Esophagus muscularis mucosa (tissue), 4 donors: ENCODE measurements at regions not wholly inside any gene's neighbourhood (a gene's known extent, or its start where the extent isn't known, plus 50 kb on each side); places are given as distances from the start of the nearest gene placed in this dataset.

Experiments used
- DNase-seq: peaks from one replicate; pipeline ENCODE4 v3.0.0-alpha.2; 2017; ENCODE audit errors: extremely low spot score
- H3K27ac ChIP-seq, 4 donors: fragments of 200-600 bp; sonication (generic); replicated peaks in 1 of 4; 1 replicate in 3 of 4; 2 replicates in 1 of 4; pipeline ENCODE4 v1.5.1; 2016 to 2019; ENCODE audit warnings: mild to moderate bottlenecking in 1 of 4
- H3K27me3 ChIP-seq, 4 donors: fragments of 200-600 bp; sonication (generic); one replicate each; pipeline versions ENCODE4 v1.5.1 to v1.6.0; 2016 to 2019
- H3K36me3 ChIP-seq, 4 donors: fragments of 200-600 bp; sonication (generic); one replicate each; pipeline ENCODE4 v1.5.1; 2016 to 2019
- H3K4me1 ChIP-seq, 4 donors: fragments of 200-600 bp; sonication (generic); one replicate each; pipeline ENCODE4 v1.5.1; 2016 to 2019
- H3K4me3 ChIP-seq, 4 donors: fragments of 200-600 bp; sonication (generic); 1 replicate in 2 of 4; 2 replicates in 2 of 4; pipeline ENCODE4 v1.5.1; 2016 to 2019; ENCODE audit warnings: mild to moderate bottlenecking in 4 of 4, moderate library complexity in 1 of 4
- H3K9me3 ChIP-seq, 4 donors: fragments of 200-600 bp; sonication (generic); 1 replicate in 3 of 4; 2 replicates in 1 of 4; pipeline ENCODE4 v1.5.1; 2016 to 2019
- EP300 ChIP-seq: sonication (generic); formaldehyde crosslinking; IDR thresholded peaks from one replicate; pipeline ENCODE4 v1.6.1; 2017; ENCODE audit warnings: antibody characterized with exemption
- POLR2A ChIP-seq: fragments of 450-650 bp; IDR thresholded peaks from one replicate; pipeline ENCODE4 v1.6.1; 2017; ENCODE audit warnings: antibody characterized with exemption, moderate library complexity, mild to moderate bottlenecking, low read depth
- POLR2AphosphoS5 ChIP-seq, 2 donors: sonication (generic); formaldehyde crosslinking; IDR thresholded peaks; one replicate each; pipeline ENCODE4 v1.6.1; 2017; ENCODE audit warnings: antibody characterized with exemption in 2 of 2
- WGBS: methylation state at CpG from one replicate; pipeline ENCODE4 v1.1.5; 2018; 5-methylcytosine and 5-hydroxymethylcytosine counted together
- intact Hi-C: fragments of 100-400 bp; cut with DNase I; formaldehyde crosslinking; loops from one replicate; pipeline ENCODE4 v1.15.1; 2023
- TF ChIP-seq, protein P1 (sequence below), 3 experiments: fragments of 200-600 bp in 2 of 3; fragments of 450-650 bp in 1 of 3; sonication (generic) in 2 of 3; IDR thresholded peaks; one replicate each; pipeline ENCODE4 v1.5.1; 2017 to 2019; ENCODE audit warnings: antibody characterized with exemption in 3 of 3, mild to moderate bottlenecking in 2 of 3, moderate library complexity in 1 of 3

DNA sequence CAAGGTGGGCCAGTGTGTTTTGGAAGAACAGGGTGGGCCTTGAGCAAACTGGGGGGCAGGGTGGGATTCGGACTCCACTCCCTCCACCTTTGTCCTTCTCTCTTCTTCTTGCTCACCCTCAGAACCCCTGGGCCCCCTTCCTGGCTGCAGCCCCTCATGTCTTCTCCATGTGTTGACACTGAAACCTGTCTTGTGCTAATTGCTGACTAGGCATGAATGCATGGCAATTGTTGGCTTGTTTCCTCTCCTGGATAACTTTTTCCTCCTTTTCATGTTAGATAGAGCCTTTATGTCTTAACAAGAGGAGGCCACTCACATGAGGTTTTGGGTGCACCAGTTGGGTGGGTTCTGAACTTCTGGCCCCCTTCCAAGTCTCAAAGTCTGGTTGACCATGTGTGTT, 181.6 kb upstream of the MKI67 start:
- intact Hi-C loops = no loop called here
- no peaks in the 10 kb centered on the region for H3K4me1 ChIP-seq
- 83% methylated on average over 1 of the region's 1 CpG for WGBS
- H3K4me3 ChIP-seq = no peak overlapping the region
- peaks cover 0 to 45% (median 0%) of the 10 kb centered on the region in 4 donors for H3K27me3 ChIP-seq
- TF ChIP-seq EP300 (no peak), POLR2AphosphoS5 (IDR thresholded peaks at IDR 0.05) (no peak), POLR2A (no peak)
- TF ChIP-seq, protein P1, sequence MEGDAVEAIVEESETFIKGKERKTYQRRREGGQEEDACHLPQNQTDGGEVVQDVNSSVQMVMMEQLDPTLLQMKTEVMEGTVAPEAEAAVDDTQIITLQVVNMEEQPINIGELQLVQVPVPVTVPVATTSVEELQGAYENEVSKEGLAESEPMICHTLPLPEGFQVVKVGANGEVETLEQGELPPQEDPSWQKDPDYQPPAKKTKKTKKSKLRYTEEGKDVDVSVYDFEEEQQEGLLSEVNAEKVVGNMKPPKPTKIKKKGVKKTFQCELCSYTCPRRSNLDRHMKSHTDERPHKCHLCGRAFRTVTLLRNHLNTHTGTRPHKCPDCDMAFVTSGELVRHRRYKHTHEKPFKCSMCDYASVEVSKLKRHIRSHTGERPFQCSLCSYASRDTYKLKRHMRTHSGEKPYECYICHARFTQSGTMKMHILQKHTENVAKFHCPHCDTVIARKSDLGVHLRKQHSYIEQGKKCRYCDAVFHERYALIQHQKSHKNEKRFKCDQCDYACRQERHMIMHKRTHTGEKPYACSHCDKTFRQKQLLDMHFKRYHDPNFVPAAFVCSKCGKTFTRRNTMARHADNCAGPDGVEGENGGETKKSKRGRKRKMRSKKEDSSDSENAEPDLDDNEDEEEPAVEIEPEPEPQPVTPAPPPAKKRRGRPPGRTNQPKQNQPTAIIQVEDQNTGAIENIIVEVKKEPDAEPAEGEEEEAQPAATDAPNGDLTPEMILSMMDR (IDR thresholded peaks at IDR 0.05) = no peak
- no peaks in the 10 kb centered on the region for H3K36me3 ChIP-seq
- no peak for DNase-seq
- no peak overlapping the region for H3K27ac ChIP-seq
- H3K9me3 ChIP-seq = no peaks in the 10 kb centered on the region

- 68% methylated on average over 9 of the region's 9 CpGs for WGBS
- TF ChIP-seq EP300 = no peak
- no peak for TF ChIP-seq POLR2A
- TF ChIP-seq POLR2AphosphoS5 (IDR thresholded peaks at IDR 0.05) = no peak
- TF ChIP-seq, protein P1 (IDR thresholded peaks at IDR 0.05) = no peak
- Histone ChIP-seq H3K4me3 (no peak overlapping the region), H3K27me3 (peaks cover 0 to 30% (median 0%) of the 10 kb centered on the region in 4 donors), H3K36me3 (no peaks in the 10 kb centered on the region), H3K9me3 (no peaks in the 10 kb centered on the region), H3K27ac (no peak overlapping the region), H3K4me1 (no peaks in the 10 kb centered on the region)
- no peak for DNase-seq
- intact Hi-C loops = no loop called here
Measured at GRCh38 chr10:128310971-128311658, 184.9 kb upstream of the MKI67 start.

- intact Hi-C loops = no loop called here
- WGBS = 73% methylated on average over 5 of the region's 7 CpGs
- Histone ChIP-seq H3K9me3 (no peaks in the 10 kb centered on the region), H3K4me3 (no peak overlapping the region), H3K27ac (no peak overlapping the region), H3K36me3 (no peaks in the 10 kb centered on the region), H3K27me3 (peaks cover 0 to 22% (median 0%) of the 10 kb centered on the region in 4 donors), H3K4me1 (no peaks in the 10 kb centered on the region)
- no peak for DNase-seq
- TF ChIP-seq EP300 = no peak
- no peak for TF ChIP-seq POLR2A
- TF ChIP-seq POLR2AphosphoS5 (IDR thresholded peaks at IDR 0.05) = no peak
- TF ChIP-seq, protein P1 (IDR thresholded peaks at IDR 0.05) = no peak
Measured at GRCh38 chr10:128312250-128312649, 186.0 kb upstream of the MKI67 start.

DNA sequence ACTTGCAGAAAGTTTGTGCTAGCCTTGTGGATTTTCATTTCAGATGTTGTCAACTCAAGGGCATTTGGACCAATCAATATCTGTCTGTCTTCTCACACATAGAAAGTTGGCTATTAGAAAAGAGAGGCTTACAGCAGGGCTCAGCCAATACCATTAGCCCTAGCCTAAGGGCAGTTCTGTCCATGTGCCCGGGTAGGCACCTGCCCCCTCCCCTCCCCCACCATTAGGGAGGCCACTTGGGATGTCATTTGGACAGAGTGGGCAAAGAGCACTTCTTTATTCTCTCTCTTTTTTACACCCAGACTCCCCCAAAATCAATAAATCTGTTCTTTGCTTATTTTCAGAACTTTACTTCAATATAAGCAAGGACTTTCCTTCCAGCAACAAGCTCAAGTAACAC, 188.5 kb upstream of the MKI67 start:
- no peak for TF ChIP-seq POLR2A
- TF ChIP-seq POLR2AphosphoS5 (IDR thresholded peaks at IDR 0.05) = no peak
- TF ChIP-seq EP300 = no peak
- TF ChIP-seq, protein P1 (IDR thresholded peaks at IDR 0.05) = no peak
- WGBS = 57% methylated on average over 1 of the region's 1 CpG
- H3K27ac ChIP-seq = no peak overlapping the region
- no peak for DNase-seq
- H3K27me3 ChIP-seq = peaks cover 0 to 4% (median 0%) of the 10 kb centered on the region in 4 donors
- intact Hi-C loops = no loop called here
- H3K4me3 ChIP-seq = no peak overlapping the region
- no peaks in the 10 kb centered on the region for H3K9me3 ChIP-seq
- H3K36me3 ChIP-seq = no peaks in the 10 kb centered on the region
- H3K4me1 ChIP-seq = no peaks in the 10 kb centered on the region
